HG03460 (cell line): ENCODE measurements at regions not wholly inside any gene's neighbourhood (a gene's known extent, or its start where the extent isn't known, plus 50 kb on each side); places are given as distances from the start of the nearest gene placed in this dataset.

Experiments used
- ATAC-seq: cut with Tn5 transposase; IDR thresholded peaks from one replicate; pipeline ENCODE4 v1.9.1; 2021; ENCODE audit not compliant: unreplicated experiment

GRCh38 chr5:114665551-114665950 lies 303.7 kb downstream of the KCNN2 start:
- no peak for ATAC-seq

GRCh38 chr5:114660791-114661190 lies 298.9 kb downstream of the KCNN2 start:
- ATAC-seq = no peak

GRCh38 chr5:114658194-114658593 lies 296.3 kb downstream of the KCNN2 start:
- no peak for ATAC-seq

DNA sequence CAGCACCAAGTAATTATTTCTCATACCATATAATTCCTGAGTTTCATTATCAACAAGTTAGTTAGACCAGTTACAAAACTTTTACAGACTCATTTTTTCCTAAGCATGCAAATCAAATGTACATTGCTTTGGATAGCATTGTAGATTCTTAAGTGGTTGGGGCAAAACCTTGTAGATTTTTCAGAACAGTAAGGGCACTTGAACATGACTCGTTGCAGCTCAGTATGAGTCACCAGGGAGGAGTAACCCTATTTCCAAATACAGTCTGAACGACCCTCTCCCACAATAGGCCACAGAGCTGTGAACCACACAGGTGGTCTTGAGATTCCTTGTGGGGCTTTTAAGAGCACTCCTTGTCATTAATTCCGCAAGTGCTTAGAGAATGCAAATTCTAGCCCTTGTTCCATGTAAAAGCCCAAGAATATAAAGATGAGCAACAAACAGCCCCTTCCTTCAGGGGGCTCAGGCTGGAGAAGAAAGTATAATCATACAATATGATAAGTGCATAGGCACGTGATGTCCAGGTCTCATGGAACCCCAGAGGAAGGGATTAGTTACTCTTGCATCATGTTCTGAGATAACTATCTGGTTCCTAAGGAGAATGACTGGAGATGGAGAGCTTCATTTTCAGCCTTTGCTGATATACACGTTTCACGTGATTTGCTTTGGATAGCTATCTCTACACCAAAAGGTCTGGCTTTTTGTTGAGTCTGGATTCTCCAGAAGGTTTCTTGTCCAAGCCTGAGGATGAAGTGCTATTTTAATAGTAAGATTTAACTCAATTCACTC lies 295.7 kb downstream of the KCNN2 start:
- no peak for ATAC-seq

DNA sequence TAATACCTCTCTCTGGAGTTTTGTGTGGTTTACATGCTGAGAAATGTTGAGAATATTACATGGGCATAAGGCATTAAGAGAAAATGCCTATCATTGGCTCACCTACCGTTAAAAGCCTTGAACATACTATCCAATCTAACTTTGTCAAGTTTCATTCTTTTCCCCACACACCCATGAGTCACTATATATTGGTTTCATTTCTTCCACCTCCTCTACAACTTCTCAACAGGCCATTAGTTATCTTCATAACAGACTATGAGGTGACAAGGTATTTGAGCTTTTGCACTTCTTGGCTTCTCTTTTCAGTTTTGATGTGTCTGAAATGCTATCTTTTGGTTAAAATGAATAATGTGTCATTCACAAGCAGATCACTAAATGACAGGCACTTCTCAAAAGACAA lies 288.0 kb downstream of the KCNN2 start:
- ATAC-seq = no peak

DNA sequence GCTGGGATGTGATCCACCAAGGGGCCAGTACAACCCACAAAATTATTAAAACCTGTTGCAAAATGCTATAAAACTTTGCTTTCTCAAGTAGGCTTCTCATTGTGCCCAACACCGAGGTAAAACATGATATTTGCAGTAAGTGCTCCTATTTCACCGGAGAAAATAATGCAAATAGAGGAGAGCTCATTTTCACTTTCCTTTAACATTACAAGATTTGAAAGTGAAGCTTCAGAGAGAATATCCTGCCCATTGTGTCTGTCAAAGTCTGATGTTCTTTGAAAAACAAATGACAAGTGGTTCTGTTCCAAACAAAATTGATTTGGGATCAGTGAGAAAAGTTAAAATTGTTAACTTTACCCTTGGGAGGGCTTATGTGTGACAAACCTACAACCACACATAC lies 287.1 kb downstream of the KCNN2 start:
- ATAC-seq = no peak

GRCh38 chr5:114644576-114644975 lies 282.7 kb downstream of the KCNN2 start:
- ATAC-seq = no peak

DNA sequence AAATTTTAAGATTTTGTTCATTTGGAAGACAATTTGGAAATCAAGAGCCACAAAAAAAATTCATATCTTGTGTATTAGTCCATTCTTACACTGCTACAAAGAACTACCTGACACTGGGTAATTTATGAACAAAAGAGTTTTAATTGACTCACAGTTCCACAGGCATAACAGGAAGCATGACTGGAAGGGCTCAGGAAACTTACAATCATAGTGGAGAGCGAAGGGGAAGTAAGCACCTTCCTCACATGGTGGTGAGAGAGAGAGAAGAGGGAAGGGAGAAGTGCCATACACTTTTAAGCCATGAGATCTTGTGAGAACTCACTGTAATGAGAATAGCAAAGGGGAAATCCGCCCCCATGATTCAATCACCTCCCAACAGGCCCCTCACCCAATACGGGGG lies 274.4 kb downstream of the KCNN2 start:
- ATAC-seq = no peak

GRCh38 chr5:114634967-114635901 lies 273.4 kb downstream of the KCNN2 start:
- no peak for ATAC-seq

DNA sequence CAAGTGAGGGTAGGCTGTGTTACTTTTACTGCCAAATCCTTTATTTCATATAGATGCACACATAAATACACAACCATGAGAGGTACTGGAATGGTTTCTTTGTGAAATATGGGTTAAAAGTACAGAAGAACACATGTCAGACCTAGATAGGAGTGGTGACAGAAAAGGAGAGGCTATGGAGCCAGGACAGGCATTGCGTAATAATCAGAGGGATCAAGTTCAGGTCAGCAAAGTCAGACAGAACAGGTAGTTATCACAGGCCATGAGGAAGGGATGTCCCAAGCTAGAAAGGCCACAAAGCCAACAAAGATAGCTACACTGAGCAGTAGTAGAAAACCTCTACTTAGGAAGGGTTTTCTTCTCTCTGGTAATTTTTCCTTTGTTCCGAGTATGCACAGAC lies 272.6 kb downstream of the KCNN2 start:
- no peak for ATAC-seq

DNA sequence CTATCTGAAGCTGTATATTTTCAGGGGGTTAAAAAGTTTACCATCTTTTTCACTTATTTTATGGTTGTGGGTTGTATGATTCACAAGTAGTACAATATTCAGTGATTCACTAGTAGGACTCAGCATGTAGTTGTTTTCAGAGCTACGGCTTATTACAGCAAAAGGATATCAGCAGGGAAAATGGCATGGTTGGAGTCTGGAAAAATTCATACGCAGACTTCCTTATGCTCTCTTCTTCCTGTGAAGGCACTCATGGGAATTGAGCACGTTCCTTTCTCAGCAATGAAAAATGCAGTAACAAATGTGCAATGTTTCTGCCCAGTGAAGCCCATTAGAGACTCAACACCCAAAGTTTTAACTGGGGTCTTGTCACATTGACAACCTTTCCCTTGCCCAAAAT lies 250.5 kb downstream of the KCNN2 start:
- no peak for ATAC-seq

DNA sequence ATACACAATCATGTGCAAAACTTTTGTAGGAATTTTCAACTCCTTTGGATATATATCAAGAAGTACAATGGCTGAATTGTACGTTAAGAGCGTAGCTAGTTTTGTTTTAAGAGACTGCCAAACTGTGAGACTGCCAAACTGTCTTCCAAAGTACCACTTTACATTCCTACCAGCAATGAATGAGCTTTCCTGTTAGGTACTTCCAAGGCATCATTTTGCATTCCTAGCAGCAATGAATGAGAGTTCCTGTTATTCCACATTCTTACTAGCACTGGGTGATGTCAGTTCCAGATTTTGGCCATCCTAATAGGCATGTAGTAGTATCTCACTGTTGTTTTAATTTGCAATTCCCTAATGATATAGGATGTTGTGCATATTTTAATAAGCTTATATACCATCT lies 219.3 kb downstream of the KCNN2 start:
- ATAC-seq = no peak

GRCh38 chr5:114565871-114566270 lies 204.0 kb downstream of the KCNN2 start:
- ATAC-seq = no peak

DNA sequence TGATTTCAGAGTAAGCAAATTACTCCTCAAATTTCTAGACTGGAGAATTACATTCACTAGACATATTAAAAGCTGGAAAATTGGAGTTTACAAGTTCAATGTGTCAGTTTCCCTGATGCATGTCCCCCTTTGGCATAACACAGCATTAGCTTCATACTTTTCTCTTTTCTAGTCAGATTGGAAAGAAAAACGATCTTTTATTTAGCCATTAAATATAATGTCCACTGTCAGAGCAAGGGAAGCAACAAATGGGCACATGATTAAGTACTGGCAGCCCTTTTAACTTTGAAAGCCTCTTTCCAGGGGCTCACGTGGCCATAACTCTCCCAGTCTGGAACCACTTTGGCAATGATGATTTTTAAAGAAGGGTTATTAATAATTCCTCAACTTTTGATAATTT lies 203.3 kb downstream of the KCNN2 start:
- no peak for ATAC-seq

DNA sequence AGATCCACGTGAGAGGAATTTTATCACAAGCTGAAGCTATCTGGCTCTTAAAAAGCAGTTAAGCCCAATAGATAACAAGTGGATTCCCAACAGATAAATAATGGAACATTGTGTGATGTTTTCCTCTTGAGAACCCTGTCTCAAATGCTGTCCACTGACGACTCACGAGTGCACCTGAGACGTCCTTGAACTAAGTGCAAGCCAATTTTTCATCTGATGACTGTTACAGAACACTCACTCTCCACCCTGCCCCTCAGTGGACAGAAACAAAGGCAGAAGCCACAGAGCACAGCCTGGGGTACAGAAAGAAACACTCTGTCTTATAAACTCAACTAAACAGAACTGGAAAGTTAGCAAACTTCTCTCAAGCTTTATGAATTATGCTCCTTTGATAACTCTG lies 199.5 kb downstream of the KCNN2 start:
- ATAC-seq = no peak
